ENCODE measurements at regions not wholly inside any gene's neighbourhood (a gene's known extent, or its start where the extent isn't known, plus 50 kb on each side); places are given as distances from the start of the nearest gene placed in this dataset.

DNA sequence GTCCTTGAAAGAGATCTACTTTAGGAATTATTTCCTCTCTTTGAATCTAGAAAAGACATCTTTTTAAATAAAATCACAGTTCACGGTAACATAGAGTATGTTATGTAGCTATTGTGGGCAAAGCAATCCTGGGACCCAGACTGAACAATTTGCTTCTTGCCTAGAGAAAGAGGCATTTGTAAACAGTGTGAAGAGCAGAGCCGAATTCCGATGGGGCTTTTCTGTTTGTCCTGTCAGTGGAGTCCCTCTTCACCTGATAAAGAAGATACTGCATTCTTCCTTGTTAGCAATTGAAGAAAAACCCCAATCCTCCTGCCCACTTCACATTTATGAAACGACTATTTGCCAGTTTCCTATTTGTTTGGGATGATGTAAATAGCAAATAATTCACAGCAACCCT is 462.9 kb downstream of the WDR72 start:
- no peak for DNase-seq (ENCODE audit: low read depth)
- TF ChIP-seq, protein P1, sequence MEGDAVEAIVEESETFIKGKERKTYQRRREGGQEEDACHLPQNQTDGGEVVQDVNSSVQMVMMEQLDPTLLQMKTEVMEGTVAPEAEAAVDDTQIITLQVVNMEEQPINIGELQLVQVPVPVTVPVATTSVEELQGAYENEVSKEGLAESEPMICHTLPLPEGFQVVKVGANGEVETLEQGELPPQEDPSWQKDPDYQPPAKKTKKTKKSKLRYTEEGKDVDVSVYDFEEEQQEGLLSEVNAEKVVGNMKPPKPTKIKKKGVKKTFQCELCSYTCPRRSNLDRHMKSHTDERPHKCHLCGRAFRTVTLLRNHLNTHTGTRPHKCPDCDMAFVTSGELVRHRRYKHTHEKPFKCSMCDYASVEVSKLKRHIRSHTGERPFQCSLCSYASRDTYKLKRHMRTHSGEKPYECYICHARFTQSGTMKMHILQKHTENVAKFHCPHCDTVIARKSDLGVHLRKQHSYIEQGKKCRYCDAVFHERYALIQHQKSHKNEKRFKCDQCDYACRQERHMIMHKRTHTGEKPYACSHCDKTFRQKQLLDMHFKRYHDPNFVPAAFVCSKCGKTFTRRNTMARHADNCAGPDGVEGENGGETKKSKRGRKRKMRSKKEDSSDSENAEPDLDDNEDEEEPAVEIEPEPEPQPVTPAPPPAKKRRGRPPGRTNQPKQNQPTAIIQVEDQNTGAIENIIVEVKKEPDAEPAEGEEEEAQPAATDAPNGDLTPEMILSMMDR (IDR thresholded peaks at IDR 0.05; ENCODE audit: insufficient read depth, low read depth, low read length, missing control alignments): no peak
- H3K4me3 ChIP-seq (ENCODE audit: low read length): no peak overlapping the region

DNA sequence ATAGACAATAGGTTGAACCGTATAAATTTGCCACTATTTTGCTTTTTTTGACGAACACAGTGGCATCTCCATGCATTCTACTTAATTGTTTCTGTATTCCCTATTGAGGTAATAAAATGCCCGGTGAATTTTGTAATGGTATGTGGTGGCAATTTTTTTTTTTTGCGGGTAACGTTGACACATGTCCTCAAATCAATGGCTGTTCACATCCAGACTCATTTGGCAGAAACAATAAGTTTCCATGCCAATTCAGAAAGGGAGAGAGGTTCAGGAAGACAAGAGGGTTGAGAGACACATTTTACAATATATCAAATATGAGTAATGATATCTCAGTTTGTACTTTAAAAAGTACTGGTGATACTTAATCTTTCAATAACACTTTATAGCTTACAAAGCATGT is 463.9 kb downstream of the WDR72 start:
- no peak overlapping the region for H3K4me3 ChIP-seq (ENCODE audit: low read length)
- TF ChIP-seq, protein P1 (IDR thresholded peaks at IDR 0.05; ENCODE audit: insufficient read depth, low read depth, low read length, missing control alignments): no peak
- no peak for DNase-seq (ENCODE audit: low read depth)

DNA sequence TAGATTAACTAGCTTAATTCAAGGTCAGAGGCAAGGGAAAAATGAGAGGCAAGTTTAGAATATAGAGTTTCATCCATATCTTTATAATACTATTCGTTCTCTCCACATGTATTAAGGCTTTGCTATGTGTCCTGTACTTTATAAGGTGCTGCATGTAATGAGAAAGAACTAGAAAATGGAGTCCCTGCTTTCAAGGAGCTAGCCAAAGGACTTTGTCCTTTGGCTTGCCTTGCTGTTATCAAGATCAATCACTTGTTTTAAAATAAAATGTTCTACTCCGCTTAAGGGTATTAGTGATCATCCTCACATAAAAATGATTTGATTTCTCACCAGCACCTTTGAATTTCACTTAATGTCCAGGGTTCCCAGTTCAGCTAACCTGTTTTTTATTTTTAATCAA is 470.9 kb downstream of the WDR72 start:
- TF ChIP-seq, protein P1 (IDR thresholded peaks at IDR 0.05; ENCODE audit: insufficient read depth, low read depth, low read length, missing control alignments): no peak
- DNase-seq (ENCODE audit: low read depth): no peak
- H3K4me3 ChIP-seq (ENCODE audit: low read length): no peak overlapping the region

DNA sequence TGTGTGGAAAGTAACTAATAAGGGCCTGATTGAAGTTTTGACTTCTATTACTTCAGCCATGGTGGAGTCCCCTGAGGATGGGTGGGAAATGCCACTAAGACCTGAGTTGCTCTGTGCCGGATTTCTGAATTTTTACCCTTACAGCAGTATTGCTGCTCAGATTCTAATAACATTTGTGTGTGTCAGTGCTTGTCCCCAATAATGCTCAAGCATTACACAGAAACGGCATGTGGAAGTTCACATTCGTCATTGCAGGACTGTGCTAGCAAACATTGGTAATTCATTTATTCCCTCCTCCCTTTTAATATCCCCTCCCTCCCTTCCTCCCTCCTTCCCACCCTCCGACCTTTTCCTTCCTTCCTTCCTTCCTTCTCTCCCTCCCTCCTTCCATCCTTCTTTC is 484.5 kb upstream of the ONECUT1 start:
- H3K4me3 ChIP-seq (ENCODE audit: low read length): no peak overlapping the region
- no peak for DNase-seq (ENCODE audit: low read depth)
- TF ChIP-seq, protein P1 (IDR thresholded peaks at IDR 0.05; ENCODE audit: insufficient read depth, low read depth, low read length, missing control alignments): no peak

DNA sequence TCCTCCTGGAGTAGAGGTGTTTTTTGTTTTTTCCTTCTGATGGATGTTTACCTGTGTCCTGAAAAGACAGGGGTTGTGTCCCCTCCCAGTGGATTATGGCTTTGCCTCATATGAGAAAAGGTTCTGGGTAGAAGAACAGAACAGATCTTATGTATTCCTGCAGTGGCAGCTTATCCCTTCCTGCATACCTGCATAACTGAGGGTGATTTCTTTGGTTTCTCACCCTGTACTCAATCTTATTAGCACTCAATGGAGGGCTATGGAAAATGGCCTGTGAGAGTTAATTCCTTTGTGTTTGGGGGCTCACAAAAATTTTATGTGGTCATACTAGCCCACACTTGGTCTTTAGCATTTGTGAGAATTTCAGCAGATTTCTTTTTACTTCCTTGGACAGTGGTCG is 482.0 kb upstream of the ONECUT1 start:
- TF ChIP-seq, protein P1 (IDR thresholded peaks at IDR 0.05; ENCODE audit: insufficient read depth, low read depth, low read length, missing control alignments): no peak

DNA sequence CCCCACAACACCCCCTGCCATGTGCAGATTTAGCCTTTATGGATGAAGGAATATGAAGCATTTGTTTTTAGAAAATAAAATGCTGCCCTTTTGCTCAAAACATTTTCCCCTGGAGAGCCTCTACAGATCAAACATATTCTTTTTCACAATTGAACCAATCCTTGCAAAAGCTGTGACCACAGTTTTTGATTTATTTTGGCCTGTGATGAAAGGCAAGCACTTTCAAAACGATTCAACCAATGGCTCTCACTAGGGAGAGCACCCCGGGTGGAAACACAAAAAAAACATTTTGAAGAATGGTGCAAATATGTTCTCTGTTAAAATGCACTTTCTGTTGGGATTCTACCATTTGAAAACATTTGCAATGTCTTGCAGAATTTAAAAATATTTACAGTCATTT is 476.0 kb upstream of the ONECUT1 start:
- TF ChIP-seq, protein P1 (IDR thresholded peaks at IDR 0.05; ENCODE audit: insufficient read depth, low read depth, low read length, missing control alignments): no peak
- DNase-seq (ENCODE audit: low read depth): no peak
- no peak overlapping the region for H3K4me3 ChIP-seq (ENCODE audit: low read length)

More for the DNA sequence above, 482.0 kb upstream of the ONECUT1 start:
- no peak for DNase-seq (ENCODE audit: low read depth)
- H3K4me3 ChIP-seq (ENCODE audit: low read length): no peak overlapping the region

DNA sequence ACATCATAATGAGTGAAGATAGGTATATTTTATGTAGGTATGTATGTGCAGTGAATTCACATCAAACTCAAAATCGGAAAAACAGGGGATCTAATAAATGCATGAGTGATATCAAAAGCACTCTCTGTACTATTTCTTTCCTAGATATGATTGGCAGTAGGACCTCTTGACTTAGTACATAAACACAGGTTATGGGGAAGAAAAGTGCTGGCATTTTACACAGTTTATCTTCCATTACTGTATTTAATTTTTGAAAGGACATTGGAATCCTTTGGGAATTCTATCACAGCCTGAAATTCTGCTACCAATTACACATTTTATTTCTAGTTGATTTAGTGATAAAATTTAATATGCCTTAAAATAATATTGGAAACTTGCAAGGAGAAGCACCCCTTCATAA is 470.5 kb upstream of the ONECUT1 start:
- DNase-seq (ENCODE audit: low read depth): no peak
- no peak overlapping the region for H3K4me3 ChIP-seq (ENCODE audit: low read length)
- TF ChIP-seq, protein P1 (IDR thresholded peaks at IDR 0.05; ENCODE audit: insufficient read depth, low read depth, low read length, missing control alignments): no peak

All from epithelial cell of esophagus (primary cell).